ENCODE measurements at regions not wholly inside any gene's neighbourhood (a gene's known extent, or its start where the extent isn't known, plus 50 kb on each side); places are given as distances from the start of the nearest gene placed in this dataset.
"Not testable (repeated sequence)": the region's sequence is repeated elsewhere in the genome, so short reads cannot be mapped to it uniquely, and the experiment has no call there.

DNA sequence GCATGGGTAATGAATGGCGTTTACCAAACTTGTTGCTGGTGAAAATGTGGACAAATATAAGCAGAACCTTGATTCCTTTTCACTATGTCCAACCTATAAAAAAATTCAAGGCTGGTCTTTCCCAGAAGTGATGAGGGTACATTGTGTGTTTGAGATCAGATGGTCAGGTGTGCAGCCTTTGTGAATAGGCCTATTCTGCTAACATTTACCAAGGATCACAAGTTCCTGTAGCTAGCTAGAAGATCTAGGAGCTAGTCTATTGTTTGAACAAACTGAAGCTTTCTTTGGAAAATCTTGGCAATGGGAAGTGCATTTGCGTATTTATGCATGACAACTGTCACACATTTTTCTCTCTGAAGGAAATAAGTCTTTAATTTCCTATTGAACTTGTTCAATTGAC, 489.6 kb downstream of the KLF5 start:
- no peak for DNase-seq

DNA sequence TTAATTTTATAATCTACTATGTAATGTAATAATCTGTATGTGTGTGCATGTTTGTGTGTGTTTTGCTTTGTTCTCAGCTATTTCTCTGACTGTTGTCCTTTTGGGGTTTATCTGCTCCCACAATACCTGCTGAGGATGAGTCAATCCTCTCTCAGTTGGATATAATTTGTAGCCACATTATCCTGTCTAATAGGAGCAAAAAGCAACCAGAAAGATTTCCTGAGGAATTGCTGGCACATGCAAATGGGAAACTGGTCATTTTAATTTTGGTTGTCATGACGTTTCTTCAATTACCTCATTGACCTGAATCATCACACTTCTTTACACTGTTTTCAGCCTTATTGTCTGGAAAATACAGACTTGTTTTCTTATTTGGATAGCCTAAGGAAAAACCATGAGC, 488.4 kb downstream of the KLF5 start:
- no peak for DNase-seq

DNA sequence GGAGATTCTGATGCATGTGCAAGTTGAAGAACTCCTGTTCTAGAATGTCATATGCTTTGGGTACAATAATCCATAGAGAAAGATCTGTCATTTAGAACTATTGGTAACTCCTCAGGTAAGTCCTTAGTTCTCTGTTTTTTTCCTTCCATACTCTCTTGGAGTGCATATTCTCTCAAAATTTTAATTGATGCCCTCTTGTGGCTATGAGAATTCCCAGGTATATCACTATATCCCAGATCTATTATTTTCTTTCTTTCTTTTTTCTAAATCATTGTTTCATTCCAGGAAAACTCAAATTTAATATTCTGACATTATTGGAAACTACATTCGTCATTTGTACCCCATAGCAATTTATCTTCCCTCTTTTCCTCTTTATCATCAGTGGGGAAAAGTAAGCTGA, 485.4 kb downstream of the KLF5 start:
- DNase-seq, result no peak

DNA sequence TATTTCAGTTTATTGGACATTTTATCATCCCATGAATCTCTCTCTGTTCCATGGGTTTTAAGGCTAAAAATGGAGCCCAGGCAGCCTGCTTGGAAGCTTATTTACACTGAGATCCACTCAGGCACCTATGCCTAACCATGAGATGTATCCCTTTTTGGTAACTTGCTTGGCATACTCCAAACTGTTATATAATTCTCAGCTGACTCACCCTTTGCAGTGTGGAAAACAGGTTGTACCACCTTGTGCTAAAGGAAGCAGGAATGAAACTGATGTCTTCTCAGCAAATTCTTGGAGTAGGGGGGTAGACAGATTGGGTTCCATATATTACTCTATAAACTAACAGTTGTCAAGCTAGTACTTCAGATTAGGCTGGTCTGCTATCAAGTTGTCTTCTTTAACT, 483.6 kb downstream of the KLF5 start:
- DNase-seq, result no peak

DNA sequence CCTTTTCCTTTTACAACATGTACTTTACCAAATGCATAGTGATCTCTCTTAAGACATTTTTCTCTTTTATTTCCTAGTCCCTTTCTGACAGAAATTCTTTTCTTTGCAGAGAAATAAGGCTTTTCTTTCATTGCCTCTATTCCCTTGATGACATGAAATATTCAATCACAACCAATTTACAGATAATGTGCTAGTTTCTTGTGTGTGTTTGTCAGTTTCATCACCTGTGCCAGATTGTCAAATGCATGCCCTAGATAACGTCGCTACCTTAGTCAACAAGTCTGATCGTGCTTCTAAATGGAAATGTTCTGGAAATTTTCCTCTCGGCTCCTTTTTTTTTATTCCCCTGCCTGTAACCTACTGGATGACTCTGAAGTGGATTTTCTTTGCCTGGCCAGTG, 478.1 kb downstream of the KLF5 start:
- no peak for DNase-seq

DNA sequence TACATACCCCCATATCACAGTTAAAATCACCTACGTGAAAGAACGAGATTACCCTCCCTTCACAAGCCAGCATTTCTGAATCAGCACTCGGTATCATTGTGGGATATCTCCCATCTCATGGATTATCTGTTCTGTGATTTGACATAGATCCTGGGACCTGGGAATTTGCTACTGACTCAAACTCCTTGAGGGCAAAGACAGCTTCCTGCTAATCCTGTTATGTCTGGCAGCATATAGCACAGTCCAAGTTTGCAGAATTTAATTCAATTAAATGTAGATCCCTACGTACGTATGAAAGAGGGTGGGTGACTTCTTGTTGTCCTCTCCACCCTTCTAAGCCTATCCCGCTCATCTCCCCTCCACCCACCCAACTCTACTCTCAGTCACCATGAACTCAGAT, 476.5 kb downstream of the KLF5 start:
- no peak for DNase-seq

DNA sequence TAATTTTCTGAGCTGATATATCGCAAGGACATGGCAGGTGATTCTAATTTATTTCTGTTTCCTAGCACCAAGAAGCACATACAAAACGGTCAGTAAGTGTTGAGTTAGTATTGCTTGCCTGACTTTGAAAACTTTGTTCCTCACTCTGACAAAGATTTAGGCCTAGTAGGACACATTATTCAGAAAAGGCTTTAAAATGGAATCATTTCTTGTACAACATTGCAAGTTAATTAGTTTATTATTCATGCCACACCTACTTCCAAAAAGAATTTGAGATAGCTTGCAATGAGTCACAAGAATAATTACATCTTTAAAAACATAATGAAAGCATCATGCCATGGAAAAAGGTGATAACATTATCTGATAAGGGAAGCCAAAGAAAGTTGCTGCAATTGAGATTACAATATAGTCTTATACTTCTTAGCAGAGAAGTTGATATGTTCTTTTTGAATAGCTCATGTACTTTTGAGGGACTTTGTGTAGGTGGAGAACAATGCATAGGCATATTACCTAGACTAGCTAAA, 474.2 kb downstream of the KLF5 start:
- no peak for DNase-seq

DNA sequence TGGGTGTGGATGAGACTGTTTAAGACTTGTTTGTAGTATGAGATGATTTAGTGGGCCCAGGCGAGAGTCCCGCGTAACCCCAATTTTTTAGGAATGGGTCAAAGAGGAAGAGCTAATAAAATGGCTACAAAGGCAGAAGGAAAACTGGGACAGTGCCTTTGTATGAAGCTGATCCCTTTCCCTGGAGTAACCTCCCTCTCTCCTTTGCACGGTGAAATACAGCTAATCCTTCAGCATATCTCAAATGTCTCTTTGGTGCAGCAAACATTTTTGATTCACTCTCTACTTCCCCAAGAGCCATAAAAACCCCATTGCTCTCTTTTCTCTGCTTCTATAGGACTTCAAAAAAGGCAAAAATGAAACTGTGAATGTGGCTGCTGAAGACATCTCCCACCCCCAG, 473.8 kb downstream of the KLF5 start:
- no peak for DNase-seq

DNA sequence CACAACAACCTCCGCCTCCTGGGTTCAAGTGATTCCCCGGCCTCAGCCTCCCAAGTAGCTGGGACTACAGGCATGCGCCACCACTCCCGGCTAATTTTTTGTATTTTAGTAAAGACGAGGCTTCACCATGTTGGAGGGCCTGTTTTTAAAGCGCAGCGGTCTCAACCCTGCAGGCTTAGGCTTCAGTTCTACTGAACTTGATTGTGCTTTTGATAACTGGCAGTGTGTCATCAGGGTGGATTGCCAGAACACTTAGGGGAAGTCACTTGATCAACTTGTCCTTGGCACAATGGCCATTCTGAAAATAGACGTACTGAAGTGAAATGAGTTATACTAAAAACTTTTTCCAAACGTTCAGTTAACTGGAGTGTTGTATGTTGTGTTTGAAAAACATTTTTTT, 472.2 kb downstream of the KLF5 start:
- DNase-seq, result no peak

DNA sequence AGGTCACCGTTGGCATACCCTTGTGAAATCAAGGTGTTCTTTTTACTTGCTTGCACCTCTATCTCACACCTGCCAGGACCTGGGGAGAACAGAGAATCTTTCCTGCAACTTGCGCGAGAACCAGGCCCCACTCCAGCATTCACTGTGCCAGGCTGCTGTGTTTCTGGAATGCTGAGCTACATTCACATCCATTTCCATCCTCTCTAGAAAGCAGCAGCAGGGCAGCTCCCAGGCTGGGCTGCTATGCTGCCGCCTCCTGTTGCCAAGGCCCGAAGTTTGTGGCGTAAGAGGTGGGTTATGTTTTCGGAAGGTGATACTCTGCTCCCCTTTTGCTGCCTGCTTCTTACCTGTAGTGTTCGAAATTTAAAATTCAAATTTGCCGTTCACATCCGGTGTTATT, 464.1 kb downstream of the KLF5 start:
- no peak for DNase-seq

DNA sequence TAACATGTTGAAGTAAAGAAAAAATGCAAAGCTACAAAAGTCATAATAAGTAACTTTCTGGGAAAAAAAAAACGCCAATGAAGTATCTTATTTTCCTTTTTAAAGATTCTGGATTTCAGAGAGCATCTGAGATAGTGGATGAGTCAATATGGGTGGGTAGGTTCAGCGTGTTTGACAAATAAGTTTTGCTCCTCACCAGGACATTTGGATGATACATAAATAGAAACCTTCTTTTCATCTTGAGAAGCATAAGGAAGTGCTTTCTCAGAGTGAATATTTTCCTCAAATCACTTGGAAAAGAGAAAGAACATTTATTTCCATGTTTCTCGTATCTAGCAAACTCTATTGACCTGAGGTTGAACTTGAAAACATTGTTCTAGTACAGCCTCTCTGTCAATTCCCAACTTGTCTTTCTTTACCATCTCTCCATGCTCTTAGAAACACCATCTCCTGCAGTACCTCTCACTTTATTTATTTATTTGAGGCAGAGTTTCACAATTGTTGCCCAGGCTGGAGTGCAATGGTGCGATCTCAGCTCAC, 463.2 kb downstream of the KLF5 start:
- no peak for DNase-seq

DNA sequence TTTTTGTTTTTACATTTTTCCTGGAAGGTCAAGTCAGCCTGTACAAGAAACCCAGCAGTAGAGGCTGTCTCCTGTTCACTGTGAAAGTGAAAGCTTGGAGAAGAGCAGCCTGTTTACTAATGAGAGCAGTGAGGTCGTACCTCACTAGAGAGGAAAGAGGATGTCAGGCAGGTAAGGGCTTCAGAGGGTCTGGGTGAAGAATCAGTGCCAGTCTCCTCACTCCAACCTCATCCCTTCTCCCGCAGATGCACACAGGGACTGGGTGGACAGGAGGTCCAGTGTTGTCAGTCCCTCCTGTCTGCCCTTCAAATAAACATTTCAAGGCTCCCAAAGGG, 462.5 kb downstream of the KLF5 start:
- peak; percentile 39 for DNase-seq

DNA sequence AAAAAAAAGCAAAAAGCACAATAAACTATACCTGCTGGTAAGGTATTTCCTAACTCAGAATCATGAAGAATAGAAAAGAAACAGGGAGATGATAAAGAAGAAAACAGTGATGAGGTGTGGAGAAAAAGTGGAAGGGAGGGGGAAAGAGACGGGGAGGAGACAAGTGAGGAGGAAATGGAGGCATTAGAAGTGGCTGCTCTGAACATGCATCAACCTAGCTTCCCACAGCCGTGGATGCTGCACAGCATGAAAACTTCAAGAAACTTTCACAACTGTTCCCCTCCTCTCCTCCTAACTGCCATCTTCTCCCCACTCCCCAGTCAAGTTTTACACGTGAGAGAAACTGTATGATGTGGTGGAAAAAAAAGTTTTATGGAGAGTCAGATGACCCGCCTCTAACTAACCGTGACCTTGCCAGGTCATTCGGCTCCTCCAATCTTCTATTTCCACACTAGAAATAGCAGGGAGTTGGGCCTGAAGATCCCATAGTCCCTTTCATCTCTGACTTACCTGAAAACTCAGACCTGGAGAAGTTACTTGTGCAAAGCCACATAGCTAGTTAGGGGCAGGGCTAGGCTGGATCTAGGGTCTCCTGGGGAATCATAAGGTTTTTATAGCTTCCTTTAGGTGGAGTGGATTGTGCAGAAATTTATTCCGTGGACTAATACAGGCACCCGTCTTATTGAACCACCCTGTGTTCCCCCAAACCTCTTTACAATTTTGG, 461.9 kb downstream of the KLF5 start:
- peak; percentile 37 for DNase-seq

DNA sequence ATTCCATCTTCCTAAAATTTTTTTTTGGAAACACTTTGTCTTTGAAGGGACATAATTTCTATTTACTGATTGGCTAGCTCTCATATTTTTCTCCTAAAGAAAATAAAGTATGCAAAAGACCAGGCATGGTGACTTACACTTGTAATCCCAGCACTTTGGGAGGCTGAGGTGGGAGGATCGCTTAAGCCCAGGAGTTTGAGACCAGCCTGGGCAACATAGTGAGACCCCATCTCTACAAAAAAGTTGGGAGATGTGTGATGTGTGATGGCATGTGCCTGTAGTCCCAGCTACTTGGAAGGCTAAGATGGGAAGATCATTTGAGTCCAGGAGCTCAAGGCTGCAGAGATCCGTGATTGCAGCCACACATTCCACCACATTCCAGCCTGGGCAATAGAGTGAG, 461.3 kb downstream of the KLF5 start:
- not testable (repeated sequence) for DNase-seq

DNA sequence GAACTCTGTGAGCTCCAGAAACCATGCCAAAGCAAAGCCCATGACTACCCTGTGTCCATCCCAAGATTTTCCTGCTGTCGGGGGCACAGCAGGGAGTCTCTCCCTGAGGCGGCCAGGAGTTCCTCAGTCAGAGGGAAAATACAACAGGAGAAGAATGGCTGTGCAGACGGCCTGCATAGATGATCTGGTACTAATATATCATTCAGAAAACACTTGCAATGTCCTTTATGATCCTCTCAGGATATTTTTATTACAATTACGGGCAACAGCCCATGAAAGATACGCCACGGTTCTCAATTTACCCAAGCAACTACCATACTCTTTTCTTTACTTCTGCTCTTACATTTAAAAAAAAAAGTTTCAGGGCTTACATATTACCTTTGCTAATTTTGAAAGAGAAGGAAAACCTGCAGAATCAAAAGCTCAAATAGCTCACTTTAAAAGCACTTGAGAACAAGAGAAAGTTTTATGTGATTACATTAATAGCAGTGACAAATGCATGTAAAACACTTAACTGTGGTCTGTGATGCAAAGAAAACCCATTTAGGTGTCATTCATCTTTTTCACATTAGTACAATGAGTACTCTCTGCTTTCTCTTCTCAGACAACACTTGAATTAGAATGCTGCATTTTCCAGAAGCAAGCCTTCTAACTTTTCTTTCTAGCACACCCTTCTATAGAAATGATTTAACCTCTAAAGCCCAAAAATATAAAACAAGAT, 460.8 kb downstream of the KLF5 start:
- DNase-seq, result no peak

DNA sequence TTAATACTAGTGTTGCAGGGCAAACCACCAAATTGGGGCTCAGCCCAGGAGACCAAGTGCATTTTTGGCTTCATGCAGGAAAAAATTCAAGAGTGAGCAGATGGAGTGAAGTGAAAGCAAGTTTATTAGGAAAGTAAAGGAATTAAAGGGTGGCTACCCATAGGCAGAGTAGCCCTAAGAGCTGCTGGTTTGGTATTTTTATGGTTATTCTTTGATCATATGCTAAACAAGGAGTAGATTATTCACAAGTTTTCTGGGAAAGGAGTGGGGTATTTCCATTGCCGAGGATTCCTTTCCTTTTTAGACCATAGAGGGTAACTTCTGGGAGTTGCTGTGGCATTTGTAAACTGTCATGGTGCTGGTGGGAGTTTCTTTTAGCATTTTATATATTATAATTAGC, 459.0 kb downstream of the KLF5 start:
- DNase-seq, result no peak

DNA sequence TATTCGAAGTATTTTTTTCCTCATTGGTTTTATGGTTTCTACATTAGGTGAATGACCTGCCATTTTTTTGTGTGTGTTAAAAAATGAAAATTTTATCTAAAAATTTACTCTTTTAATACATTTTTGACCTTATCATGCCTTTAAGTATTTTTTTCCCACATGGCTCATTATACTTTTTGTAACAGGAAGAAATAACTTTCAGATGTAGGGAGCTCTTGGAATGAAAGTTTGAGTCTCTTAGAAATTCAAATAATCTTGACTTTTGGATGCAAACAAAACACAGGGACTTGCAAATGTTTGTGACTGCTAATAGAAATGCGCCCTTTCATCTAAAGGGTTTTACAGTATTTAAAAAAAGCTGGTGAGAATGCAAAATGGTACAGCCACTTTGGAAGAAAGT, 457.9 kb downstream of the KLF5 start:
- no peak for DNase-seq

DNA sequence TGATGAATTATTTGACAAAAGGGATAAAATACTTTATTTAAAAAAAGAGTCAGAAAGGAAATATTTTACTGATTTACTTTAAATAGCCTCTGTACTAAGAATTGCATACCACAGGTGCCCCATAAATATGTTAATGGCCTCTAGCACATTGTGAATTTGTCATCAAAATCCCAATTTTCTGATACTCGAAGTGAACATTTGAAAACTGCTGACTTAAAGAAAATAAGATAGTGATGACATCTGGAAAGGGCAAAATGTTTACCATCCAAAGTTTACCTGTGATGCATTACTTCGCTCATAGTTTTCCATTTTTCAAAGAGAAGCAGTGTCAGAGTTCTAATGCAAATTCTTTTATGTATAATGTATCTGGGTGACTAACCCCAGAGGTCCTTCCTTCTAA, 455.4 kb downstream of the KLF5 start:
- no peak for DNase-seq

DNA sequence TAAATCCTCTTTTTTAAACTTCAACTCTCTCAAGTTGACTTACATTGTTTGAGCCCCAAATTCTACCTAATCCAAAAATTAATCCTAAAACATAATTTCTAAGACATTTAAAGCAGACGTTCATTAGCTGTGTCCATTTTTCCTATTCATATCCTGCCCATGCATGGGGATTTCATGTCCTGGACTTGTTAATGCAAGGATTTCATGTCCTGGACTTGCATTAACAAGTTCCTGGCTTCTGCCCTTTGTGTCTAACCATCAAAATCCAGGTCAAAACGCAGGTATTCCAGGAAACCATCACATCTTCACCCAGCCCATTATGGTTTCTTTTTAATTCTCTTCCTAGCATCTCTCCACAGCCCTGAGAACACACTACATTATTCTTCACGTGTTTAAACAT, 454.9 kb downstream of the KLF5 start:
- DNase-seq, result no peak

DNA sequence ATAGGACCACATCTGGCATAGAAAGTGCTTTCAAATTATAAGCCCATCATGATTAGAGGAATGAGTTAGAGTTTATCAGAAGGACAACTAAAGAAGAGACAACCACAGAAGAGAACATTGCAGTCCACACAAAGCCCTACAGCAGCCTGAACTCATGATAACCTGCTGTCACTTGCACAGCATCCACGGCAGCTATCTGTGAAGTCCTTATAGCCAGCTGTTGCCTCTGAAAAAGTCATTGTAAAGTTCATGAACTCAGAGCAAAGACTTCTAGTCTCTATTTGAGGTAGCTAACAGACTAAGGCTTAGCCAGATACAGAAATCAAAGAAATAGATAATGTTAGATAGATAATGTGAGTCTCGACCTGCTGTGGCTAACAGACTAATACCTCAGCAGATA, 450.0 kb downstream of the KLF5 start:
- DNase-seq, result no peak

DNA sequence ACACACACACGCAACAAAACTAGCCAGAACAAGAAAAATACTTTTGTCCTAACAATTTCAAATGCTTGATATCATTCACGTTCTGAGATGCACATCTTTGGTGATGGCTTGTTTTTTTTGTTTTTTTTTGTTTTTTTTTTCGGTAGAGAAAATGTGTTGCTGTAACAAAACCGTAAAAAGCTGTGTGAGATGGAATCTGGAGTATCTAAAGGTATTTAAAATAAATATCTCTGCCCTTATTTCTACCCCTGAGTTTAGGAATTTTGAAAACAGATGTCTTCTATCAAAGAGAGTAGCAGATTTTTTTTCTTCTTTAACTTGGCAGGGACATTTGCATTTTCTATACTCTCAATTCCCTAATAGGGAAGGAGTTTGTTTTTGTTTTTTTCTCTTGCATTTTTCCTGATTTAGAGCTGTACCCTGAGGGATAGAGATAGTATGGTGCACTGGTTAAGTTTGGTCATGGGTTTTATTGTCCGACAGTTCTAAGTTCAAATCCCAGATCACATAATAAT, 446.6 kb downstream of the KLF5 start:
- no peak for DNase-seq

DNA sequence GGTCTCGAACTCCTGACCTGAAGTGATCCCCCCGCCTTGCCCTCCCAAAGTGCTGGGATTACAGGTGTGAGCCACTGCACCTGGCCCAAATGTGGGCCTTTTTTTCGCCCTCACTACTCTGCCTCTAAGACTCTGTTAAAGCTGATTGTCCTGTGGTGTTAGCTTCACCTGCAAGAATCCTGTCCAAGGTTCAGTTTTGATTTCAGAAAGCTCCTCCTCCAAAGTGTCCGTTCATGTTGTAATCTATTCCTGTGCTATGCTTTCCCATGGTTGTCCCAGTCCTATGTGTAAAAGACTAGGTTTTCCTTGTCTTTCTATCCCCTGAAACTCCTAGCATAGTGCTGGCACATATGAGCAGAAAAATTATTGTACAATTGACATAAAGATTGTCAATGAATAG, 440.9 kb downstream of the KLF5 start:
- no peak for DNase-seq

DNA sequence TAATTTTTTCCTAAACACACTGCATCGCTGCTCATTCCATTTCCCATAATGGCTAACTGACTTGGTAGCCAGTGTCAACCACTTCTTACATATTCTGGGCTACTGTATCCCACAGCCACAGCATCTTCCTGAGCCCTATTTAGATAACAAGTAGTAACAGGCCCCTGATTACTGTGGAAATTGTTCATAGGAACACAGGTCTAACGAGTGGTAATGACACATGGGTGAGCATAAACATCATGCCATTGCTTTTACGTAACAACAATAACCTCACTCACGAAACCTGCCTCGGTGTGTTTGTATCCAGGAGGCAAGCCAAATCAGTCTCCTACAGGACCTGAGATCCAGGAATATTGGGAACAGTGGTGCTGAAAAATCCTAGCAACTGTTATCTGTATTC, 438.6 kb downstream of the KLF5 start:
- DNase-seq, result no peak

DNA sequence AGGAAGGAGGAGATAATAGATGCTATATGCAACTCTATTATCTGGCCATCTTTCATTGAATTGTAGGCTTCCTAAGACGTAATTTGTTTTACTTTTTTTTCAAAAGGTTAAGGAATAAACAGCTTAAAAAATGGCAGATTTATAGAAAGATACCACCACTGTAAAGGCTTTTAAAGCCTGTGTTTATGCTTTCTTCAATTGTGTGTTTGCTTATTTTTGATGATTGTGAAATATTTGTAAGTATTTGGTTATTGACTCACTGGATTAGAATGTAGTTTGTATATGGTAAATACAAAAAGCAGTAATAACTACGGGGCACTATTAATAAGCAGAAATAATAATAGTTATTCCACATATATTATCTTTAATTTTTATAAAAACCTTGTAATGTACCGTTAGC, 437.9 kb downstream of the KLF5 start:
- no peak for DNase-seq

Data from CD4-positive, alpha-beta T cell treated with Interleukin-6 for 4 hours (primary cell).